ENCODE measurements at regions not wholly inside any gene's neighbourhood (a gene's known extent, or its start where the extent isn't known, plus 50 kb on each side); places are given as distances from the start of the nearest gene placed in this dataset.
"Not testable (repeated sequence)": the region's sequence is repeated elsewhere in the genome, so short reads cannot be mapped to it uniquely, and the experiment has no call there.

DNA sequence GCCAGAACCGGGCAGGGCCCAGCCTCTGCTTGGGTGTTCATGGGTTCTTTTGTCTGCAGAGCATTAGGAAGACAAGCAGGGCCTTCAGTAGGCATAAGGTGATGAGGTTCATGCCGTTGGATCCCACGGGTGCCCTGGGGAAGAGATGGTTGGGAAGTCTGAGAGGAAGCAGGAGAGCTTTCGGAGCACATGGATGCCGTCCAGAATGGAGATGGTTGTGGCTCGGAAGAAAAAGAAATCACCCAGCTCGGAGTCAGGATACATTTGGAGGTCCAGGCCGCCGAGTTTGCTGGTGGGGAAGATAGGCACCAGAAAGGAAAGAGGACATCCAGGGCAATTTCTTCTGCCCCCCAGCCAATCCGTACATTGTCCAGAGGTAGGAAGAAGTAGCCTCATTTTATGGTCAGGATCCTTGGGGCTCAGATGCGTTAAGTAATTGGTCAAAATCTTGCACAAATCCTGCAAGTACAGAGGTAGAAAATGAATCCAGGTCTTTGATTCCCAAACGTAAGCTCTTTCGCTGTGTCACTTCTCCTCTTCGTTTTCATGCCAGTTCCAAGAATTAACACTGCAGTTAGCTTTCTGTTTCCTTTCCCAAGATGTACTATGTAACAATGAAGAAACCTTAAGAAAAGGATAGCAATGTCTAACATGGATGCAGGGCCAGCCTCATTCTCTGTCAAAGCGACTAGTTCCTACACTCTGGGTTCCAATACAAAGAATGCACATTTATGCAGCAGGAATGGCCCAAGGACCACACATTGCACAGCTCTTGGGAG lies 147.8 kb upstream of the KLF6 start:
- DNase-seq (ENCODE audit: low read depth), result no peak

DNA sequence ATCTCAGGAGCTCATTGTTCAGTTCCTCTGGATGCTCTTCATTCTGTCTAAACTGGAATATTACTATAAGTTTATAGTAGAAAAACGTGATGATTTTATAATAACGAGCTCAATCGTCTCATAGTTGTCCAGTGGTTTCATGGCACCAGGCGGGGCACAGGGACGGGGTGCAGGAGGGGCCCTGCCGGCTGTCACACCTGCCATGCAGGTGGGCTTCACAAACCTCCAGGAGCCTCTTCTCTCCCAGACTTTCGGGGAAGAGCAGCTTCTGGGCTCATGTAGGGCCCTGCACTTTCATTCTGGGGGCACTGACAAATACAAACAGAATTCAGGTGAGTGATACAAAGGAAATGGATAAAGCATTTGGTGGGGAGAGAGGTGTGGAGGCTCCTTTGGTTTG lies 146.9 kb upstream of the KLF6 start:
- DNase-seq (ENCODE audit: low read depth), result no peak

DNA sequence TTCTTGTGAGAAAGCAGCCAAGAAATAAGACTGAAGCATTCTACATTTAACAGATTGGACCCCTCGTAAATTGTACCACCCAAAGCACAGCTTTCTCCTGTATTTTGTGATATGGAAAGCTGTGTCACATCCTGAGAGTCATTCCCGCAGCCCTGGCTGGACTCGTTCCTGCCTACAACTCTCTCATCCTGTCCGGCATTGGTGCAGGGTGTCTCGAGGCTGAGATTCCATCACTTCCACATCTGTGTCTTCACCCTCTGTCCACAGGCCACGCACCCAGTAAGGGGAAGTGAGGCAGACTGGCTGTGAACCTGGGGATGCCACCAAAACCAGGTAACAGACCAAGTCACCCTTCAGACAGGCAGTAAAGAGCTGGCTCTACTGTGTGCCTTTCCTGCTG lies 146.2 kb upstream of the KLF6 start:
- no peak for DNase-seq (ENCODE audit: low read depth)

DNA sequence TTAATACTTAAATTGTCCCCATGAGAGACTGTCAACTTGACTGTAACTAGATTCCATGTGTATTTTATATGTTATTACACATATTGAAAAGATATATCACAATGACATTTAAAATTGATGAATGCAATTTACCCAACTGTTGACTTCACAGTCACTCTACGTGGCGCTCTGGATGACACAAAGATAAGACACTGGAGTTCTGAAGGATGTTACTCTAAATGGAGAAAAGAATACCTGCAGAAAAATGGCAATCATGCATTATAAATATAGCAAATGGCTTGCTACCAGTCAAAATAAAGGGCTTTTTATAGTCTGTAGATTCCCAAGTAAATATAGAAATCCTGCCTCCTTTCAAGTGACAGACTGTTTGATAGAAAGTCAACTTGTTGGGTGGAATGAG lies 143.6 kb upstream of the KLF6 start:
- DNase-seq (ENCODE audit: low read depth), result no peak

DNA sequence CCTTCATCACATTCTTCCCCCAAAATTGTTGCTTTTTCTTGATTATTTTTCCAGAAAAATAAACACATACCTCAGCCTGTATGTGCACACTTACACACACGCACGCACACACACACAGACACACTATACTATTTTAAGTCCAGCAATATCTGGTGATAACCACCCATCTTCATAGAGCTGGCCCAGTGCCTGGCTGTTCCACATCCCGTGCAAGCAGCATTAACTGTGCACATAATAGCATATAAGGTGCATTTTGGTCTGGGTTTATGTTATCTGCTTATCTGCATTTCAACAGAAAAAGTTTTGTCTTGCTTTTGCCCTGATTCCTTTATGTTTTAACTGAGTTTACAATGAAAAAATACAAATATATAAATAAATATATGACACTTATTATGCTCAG lies 143.1 kb upstream of the KLF6 start:
- no peak for DNase-seq (ENCODE audit: low read depth)

DNA sequence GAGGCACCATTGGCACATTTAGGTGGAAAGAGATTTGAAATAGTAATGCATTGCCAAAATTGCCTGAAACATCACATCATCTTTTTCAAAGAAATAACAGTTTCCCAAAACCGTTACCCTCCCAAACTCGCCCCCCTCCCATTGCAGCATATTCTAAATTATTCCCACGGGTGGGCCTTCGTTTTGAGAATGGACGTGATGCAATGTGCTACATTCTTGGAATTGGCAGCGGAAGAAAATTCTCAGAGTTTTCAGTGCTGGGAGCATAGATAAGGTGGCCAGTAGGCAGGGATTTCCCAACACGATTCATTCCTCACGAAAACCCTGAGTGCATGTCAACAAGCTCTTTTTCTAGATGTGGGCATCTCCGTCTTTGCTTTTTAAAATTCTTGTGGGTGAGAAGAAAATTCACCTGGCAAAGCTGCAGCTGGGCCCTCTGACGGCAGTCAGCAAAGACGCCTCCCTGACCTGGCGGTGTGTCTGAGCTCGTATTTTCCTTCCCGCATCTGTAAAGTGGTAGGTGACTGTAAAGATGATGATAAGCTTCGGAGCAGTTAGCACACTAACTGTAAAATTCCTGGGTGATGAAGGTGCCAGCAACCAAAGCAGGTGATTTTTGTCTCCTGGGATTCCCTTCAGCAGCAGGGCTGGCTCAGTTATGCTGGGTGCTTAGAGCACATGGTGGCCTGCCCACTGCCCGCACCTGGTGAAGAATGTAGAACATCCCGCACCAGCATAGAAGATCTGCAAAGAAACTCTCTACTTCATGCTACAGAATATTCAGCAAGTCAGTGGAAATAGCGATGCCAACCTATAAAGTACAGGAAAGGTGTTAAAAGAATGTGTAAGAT lies 141.9 kb upstream of the KLF6 start:
- DNase-seq (ENCODE audit: low read depth), result no peak

DNA sequence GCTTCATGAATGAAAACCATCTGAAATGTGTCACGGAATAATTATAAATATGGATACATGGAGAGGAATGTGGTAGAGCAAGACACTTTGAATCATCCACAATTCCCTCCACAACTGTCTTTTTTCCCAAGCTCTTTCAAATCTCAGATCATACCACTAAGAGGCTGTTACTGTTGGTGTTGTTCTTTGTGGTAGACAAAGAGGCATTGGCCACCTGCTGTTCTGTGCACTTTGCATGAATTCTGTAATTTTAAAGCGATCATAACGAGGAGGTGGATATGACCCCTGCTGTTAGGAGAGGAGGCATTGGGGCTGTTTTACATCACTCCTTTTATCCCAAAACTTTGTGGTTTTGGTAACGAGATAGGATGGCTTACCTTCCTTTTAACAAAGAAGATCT lies 141.2 kb upstream of the KLF6 start:
- no peak for DNase-seq (ENCODE audit: low read depth)

DNA sequence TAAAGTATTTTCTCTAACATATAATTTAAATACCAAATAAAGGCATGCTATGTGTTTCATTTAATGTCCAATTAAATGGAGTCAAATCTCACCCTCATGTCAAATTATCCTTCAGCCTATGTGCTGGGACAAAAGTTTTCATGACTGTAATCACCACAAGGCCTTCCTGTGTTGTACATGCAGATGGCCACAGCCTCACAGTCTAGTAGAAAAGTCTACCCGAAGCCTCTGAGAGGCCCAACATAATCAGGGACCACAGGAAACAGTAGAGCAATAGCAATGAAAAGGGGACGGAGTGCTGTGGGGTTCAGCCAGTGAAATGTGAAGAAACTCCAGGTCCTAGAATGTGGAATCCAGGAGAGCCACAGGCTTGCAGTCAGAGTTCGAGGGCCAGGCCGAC lies 140.2 kb upstream of the KLF6 start:
- DNase-seq (ENCODE audit: low read depth), result no peak

DNA sequence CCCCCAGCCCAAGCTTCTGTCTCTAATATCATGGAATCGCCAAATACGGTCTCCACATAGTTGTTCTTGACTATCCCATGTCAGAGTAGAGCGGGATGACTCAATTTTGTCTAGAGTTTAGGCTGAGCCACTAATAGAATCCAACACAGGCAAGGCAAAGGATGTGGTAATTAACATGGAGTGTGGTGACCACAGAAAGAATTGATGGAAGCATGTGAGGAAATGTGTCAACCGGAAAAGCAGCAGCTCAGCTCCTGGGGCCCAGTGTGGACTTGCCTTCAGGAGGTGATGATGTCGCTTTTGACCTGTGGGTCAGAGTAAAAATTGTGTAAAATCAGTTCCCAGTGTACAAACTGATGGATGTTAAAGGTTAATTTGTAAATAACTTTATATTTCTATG lies 139.3 kb upstream of the KLF6 start:
- DNase-seq (ENCODE audit: low read depth), result no peak

DNA sequence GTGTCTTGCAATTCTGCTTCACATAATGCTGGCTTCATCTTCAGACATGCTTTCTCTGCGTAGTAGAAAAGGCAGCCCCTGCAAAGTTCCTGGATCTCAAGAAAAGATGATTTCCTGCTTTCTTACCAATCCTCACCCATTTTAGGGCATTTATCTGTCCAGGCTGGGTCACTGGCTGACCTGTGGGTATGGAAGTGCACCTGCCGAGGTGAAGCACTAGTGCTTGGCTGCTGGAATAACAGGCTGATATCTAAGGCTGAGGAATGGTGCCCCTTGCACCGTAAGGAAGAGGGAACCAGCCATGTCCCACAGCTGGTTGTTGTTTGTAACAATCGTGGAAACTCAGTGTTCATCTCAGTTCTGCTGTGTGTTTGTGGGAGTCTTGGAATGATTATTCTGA lies 138.0 kb upstream of the KLF6 start:
- no peak for DNase-seq (ENCODE audit: low read depth)

DNA sequence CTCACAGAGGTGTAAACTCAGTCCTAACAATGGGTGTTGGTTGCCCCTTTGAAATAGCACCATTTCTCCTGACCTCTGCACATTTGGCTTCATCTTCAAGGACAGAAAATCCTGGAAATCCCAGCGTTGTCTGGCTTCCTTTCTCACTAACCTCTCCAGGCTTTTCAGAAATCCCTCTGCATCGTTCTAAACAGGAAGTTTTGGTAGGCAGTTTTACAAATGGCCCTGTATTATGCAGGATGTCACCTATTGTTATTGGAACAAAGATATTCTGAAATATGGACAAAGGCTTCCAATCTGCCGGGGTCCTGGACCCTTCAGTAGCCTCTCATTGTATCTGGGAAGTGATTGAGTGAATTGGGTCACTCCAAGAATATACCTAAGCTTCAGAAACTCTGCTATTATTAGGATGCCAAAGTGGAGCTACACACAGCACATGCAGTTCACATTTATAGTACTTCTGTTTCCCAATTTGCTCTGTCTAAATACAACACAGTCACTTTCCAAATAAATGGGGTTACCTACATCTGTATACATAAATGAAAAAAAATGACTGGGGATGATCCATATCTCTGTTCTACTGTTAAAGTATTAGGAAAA lies 134.8 kb upstream of the KLF6 start:
- DNase-seq (ENCODE audit: low read depth), result no peak

DNA sequence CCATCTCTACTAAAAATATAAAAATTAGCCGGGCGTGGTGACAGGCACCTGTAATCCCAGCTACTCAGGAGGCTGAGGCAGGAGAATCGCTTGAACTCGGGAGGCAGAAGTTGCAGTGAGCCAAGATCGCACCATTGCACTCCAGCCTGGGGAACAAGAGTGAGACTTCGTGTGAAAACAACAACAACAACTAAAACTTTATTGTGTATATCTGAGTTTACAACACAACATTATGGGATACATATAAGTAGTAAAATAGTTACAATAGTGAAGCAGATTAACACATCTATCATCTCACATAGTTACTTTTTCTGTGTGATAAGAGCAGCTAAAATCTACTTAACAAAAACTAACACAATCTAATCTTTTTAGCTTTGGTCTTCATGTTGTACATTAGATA lies 132.4 kb upstream of the KLF6 start:
- not testable (repeated sequence) for DNase-seq (ENCODE audit: low read depth)

DNA sequence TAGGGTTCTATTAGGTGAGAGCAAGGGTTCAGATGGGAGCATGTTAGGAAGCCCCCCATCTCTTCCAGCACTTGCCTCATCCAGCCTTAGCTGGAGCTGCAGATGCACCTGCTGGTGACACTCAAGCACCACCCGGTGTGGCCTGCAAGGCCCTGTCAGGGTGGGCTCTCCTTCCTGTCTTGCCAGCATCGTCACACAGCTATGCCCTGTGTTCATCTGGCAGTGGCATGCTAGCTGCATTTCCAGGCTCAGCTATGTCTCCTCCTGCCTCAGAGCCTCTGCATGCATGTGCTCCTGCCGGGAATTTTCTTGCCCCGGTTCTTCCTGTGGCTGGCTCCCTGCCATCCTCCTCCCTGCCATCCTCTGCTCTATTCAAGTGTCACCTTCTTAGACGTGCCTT lies 129.7 kb upstream of the KLF6 start:
- no peak for DNase-seq (ENCODE audit: low read depth)

DNA sequence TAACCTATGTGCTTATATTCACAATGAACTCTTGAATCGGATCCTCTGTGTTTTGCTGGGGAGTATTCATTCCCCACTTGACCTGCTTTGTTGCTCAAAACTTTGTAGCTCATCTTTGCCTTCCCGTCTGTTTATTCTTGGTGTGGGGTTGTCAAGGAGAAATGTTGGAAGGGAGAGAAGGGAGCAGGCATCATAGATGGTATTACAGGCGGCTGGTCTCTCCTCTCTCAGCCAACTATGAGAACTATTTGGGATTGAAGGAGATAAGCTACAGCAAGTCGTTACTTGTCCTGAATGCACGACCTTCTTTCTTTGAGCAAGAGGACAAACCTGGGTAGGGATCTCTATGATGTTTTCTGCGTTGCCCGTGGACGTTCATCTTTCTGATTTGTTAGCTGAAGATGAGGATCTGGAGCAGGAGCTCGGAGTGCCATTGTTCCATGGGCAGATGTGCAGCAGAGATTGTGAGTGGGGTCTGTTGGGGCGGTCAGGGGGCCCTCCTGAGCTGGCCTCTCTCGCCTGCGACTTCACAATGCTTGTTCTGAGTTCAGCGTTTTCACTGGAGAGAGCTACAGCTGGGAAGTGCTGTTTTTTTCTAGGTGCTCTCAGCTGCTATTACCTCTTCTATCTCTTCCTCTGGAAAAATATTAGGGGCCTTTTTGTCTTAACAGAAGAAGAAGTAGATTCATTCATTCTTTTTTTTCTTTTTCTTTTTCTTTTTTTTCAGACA lies 126.9 kb upstream of the KLF6 start:
- no peak for DNase-seq (ENCODE audit: low read depth)

DNA sequence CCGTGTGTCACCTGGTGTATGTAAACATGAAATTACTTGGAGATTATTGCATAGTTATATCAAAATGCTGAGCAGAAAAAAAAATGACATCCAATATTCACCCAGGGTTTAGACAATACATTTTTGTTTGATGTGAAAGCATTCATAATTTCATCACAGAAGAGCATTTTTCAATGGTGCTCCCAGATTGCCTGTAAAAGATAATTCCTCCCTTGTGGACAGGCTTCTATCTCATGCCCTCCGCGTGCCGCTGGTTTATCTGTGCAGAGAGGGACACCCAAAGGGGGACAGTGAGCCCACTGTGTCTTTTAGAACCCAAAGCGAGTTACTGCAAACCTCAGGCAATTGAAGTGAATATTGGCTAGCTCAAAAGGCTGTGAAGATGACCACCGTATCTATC lies 126.2 kb upstream of the KLF6 start:
- DNase-seq (ENCODE audit: low read depth), result no peak

DNA sequence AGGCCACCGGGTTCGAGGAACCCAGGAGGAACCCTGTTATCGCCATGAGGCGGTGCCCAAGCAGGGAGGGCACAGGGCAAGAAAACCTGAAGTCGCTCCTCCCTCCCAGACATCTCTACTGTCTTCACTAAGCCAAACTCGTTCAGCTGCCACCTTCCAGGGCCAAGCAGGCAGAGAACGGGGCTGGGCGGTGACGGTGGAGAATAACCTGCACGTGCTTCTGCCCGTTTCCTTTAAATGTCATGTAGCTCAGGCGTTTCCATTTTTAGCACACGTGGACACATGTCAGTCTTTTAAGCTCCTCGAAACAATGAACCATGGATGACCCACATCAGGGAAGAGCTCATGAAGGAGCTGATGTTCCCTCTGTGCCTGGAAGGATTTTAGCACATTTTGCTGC lies 124.3 kb upstream of the KLF6 start:
- no peak for DNase-seq (ENCODE audit: low read depth)

DNA sequence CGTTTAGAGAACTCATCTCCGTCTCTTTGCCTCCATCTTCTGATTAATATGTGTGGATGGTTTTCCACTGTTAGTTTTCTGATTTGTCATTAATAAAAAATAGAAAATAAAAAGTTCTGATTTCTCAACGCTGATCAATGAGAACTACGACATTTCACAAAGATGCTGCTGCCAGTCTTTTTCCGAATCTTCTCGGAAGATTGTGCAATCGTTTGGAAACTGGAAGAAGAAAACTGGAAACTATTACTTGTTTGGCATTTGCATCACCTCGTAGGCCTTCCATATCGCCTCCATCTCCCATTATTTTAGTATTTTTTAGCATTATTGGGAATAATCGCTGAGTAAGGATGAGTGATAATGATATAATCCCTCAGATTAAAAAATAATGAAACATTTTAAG lies 123.2 kb upstream of the KLF6 start:
- no peak for DNase-seq (ENCODE audit: low read depth)

DNA sequence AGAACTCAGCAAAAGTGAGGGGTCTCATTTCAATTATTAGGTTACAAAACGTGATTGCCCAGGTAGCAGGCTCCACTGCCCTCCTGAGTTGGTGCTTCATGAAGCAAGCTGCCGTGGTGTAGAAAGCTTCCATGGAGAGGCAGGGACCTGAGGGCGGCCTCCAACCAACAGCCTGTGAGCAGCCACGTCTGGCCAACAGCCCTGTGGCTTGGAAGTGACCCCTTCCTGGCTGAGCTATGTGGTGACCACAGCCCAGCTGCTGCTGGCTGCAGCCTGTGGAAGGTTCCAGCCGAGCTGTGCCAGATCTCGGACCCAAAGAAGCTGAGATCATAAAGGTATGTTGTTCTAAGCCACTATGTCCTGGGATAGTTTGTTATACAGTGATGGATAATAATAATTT lies 122.5 kb upstream of the KLF6 start:
- DNase-seq (ENCODE audit: low read depth), result no peak

DNA sequence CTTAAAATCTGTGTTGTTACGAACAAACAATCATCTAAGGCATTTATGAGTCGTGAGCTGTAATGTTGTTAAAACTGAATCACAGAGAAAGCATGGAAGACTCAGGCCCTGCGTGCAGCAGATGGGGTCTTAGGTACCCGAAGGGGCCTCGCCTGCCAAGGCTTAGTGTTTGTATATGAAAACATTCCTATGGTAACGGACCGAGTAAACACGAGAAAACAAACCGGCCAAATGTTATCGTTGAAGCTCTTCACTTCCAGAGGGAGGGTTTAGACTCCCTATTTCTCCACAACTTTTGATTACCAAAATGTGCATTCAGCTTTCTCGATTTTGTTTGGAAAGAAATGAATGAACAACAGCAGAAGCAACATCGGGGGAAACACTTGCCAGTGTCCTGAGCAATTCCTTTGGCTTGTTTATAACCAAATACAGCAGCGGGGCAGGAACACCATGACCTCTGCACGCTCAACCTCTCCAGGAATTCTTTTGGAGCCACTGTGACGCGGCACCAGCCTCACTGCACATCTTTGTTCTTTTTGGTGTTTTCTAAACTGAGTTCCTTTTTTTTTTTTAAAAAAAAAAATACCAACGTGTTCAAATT lies 121.6 kb upstream of the KLF6 start:
- DNase-seq (ENCODE audit: low read depth), result no peak

DNA sequence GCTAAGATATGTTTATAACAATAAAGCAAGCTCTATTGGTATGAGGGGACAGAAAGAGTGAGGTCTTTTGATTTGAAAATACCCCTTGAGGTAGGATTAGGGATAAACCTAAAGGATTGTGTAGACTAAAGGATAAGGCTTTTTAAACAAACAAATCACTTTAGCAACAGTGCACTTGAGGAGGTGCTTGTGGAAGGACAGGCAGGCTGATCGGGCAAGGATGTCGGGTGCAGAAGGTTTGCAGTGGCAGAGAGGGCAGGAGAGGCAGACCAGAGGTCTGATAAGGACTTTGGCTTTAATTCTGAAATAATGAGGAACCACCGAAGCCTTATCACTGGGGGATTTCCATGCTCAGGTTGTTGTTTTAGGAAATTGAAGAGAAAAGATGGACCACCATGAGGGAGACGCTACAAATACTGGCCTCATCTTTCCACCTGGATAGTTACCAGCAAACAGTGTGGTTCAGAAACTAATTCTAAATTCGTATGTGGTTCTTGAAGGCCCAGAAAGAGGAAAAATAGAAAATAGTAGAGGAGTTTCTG lies 119.5 kb upstream of the KLF6 start:
- DNase-seq (ENCODE audit: low read depth), result no peak

DNA sequence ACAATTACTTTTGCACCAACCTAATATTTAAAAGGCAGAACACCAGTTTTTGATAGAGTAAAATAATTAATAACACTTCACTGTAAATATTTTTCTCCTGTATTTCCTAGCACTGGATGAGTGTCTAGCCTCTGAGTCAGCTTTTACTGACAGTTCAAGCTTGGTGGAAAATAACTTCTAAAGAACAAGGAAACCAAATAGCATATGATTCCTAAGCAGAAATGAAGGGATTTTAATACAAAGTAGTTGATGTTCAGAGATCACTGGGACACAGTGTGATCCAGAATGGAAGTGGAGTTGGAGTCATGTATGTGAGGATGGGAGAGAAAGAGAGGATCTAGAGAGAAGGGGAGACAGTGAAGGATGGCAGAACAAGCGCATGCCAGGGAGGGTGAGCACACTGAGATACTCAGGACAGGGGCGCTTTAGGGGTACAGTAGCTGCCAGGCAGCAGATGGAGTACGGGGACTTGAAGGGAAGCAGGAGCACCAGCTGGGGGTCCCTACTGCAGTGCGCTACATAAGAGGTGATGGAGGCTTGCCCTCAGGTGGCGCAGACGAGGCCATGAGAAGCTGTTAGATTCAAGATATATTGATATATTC lies 117.9 kb upstream of the KLF6 start:
- no peak for DNase-seq (ENCODE audit: low read depth)

Measured in stimulated activated CD4-positive, alpha-beta T cell treated with anti-CD3 and anti-CD28 coated beads, Interleukin-2, amount 100 ng/mL, for 4 hours (primary cell).